Esophagus (tissue), 2 donors: ENCODE measurements at regions not wholly inside any gene's neighbourhood (a gene's known extent, or its start where the extent isn't known, plus 50 kb on each side); places are given as distances from the start of the nearest gene placed in this dataset.
"Not testable (repeated sequence)": the region's sequence is repeated elsewhere in the genome, so short reads cannot be mapped to it uniquely, and the experiment has no call there.

Source experiments
- H3K27ac ChIP-seq, 2 donors: one replicate each; pipeline ENCODE4 v1.5.1; 2013; ENCODE audit warnings: low read depth in 2 of 2, mild to moderate bottlenecking in 2 of 2, inconsistent platforms in 1 of 2, low read length in 1 of 2, moderate library complexity in 1 of 2
- H3K27me3 ChIP-seq, 2 donors: one replicate each; pipeline ENCODE4 v1.6.1; 2013; ENCODE audit warnings: low read length in 2 of 2, control low read depth in 1 of 2, mild to moderate bottlenecking in 1 of 2; ENCODE audit not compliant: insufficient read depth in 2 of 2, control insufficient read depth in 1 of 2
- H3K36me3 ChIP-seq, 2 donors: one replicate each; pipeline ENCODE4 v1.6.1; 2013; ENCODE audit warnings: low read length in 1 of 2; ENCODE audit not compliant: control insufficient read depth in 2 of 2, insufficient read depth in 2 of 2
- H3K4me1 ChIP-seq, 2 donors: one replicate each; pipeline ENCODE4 v1.6.1; 2013; ENCODE audit warnings: low read length in 1 of 2; ENCODE audit not compliant: control insufficient read depth in 2 of 2, insufficient read depth in 2 of 2
- H3K4me3 ChIP-seq, 2 donors: one replicate each; pipeline ENCODE4 v1.5.1; 2013; ENCODE audit warnings: low read length in 2 of 2, mild to moderate bottlenecking in 2 of 2, low read depth in 1 of 2, moderate library complexity in 1 of 2
- H3K9me3 ChIP-seq, 2 donors: one replicate each; pipeline ENCODE4 v1.6.1; 2013; ENCODE audit warnings: mild to moderate bottlenecking in 2 of 2, low read depth in 1 of 2, low read length in 1 of 2, moderate library complexity in 1 of 2; ENCODE audit not compliant: control insufficient read depth in 2 of 2, insufficient read depth in 1 of 2
- WGBS, 2 donors: extraction: QIAGEN DNeasy Blood & Tissue Kit; methylation state at CpG; one replicate each; pipeline ENCODE4 v1.1.7; 2013; 5-methylcytosine and 5-hydroxymethylcytosine counted together
- donor health status: healthy with polysubstance abuse.
- donor health status: Bipolar disorder and iron deficiency.

GRCh38 chr7:63856466-63856865, 142.2 kb upstream of the ZNF722 start:
- not testable (repeated sequence) for H3K27ac ChIP-seq, H3K36me3 ChIP-seq, H3K4me1 ChIP-seq, H3K4me3 ChIP-seq, H3K9me3 ChIP-seq, H3K27me3 ChIP-seq
- WGBS, 2 donors = 77% methylated on average over 3 of the region's 3 CpGs

GRCh38 chr7:63867127-63867526, 131.5 kb upstream of the ZNF722 start:
- no peak overlapping the region for H3K4me3 ChIP-seq
- H3K27me3 ChIP-seq = no peaks in the 10 kb centered on the region
- no peaks in the 10 kb centered on the region for H3K36me3 ChIP-seq
- no peaks in the 10 kb centered on the region for H3K4me1 ChIP-seq
- peaks cover 2 to 7% of the 10 kb centered on the region in 2 donors for H3K9me3 ChIP-seq
- no peak overlapping the region for H3K27ac ChIP-seq

GRCh38 chr7:63874242-63874641, 124.4 kb upstream of the ZNF722 start:
- H3K4me1 ChIP-seq, H3K27ac ChIP-seq, H3K9me3 ChIP-seq, H3K4me3 ChIP-seq, H3K36me3 ChIP-seq, H3K27me3 ChIP-seq: not testable (repeated sequence)
- WGBS, 2 donors = 93 to 95% methylated on average over 22 to 30 of the region's 30 CpGs

- H3K9me3 ChIP-seq = peaks cover 9 to 11% of the 10 kb centered on the region in 2 donors
- WGBS, 2 donors = 92 to 93% methylated on average over 1 of the region's 1 CpG
- no peak overlapping the region for H3K27ac ChIP-seq
- H3K36me3 ChIP-seq = no peaks in the 10 kb centered on the region
- H3K27me3 ChIP-seq = no peaks in the 10 kb centered on the region
- H3K4me3 ChIP-seq = no peak overlapping the region
- H3K4me1 ChIP-seq = no peaks in the 10 kb centered on the region
Observed at GRCh38 chr7:63876707-63877322, 121.8 kb upstream of the ZNF722 start.

DNA sequence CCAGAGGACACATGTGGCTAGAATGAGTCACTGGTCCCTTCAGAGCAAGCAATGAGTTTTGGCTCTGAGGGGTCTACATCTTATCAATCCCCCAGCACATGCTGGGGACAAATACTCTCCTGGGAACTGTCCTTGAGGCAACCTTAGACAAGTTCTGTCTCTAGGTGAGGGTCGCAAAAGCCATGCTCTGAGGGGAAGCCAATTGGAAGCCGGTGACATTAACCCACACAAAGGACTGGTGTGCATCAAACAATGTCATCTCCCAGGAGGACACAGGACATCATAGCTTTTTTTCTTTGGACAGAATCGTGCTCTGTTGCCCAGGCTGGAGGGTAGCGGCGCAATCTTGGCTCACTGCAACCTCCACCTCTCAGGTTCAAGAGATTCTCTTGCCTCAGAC, 111.6 kb upstream of the ZNF722 start:
- Histone ChIP-seq H3K4me3 (no peak overlapping the region), H3K4me1 (no peaks in the 10 kb centered on the region), H3K27ac (no peak overlapping the region), H3K27me3 (no peaks in the 10 kb centered on the region), H3K9me3 (peaks cover 23 to 37% of the 10 kb centered on the region in 2 donors), H3K36me3 (no peaks in the 10 kb centered on the region)
- 66 to 72% methylated on average over 5 of the region's 5 CpGs for WGBS, 2 donors

- Histone ChIP-seq H3K4me3 (peak overlapping the region; percentile 71 to 83), H3K4me1 (peaks cover 0 to 5% of the 10 kb centered on the region in 2 donors), H3K27me3 (no peaks in the 10 kb centered on the region), H3K36me3 (no peaks in the 10 kb centered on the region), H3K27ac (peak overlapping the region in 1 of 2 donors; percentile 40), H3K9me3 (peaks cover 2% of the 10 kb centered on the region in 2 donors)
- WGBS, 2 donors = 14 to 15% methylated on average over 29 of the region's 29 CpGs
Observed at GRCh38 chr7:63899691-63900393, 98.8 kb upstream of the ZNF722 start.

DNA sequence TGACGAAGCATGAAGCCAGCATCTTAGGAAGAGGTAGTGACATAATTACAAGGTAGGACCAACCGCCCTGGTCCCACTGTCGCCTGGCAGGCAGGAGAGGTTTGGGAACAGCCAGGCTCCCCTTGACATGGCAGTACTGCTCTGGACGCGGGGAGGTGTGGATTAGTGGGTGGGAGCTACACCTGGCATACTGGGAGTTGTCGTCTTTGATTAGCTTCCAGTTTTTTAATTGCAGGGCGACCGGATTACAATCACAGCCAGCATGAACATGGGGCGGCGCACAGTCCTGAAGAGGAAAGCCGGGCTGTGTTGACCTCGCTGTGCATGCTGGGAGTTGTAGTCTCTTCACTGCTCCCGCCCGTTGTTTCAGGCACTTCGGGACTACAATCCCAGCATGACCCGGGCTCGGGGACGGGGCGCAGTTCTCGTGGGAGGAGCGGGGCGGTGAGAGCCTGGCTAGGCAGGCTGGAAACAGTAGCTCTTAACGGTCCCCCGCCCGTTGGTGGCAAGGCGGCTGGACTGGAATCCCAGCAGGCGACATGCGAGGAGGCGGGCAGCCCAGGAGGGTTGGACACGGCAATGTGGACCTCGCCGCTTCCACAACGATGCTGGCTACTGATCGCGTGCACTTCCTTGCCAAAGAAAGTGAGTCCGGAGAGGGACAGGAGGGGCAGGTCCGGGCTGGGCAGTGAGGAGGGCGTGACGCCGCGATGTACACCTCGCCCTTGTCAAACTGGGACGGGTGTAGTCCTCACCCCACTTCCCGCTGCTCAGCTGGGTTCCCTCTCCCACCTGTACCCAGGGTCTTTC, 98.0 kb upstream of the ZNF722 start:
- Histone ChIP-seq H3K9me3 (peaks cover 2% of the 10 kb centered on the region in 2 donors), H3K36me3 (no peaks in the 10 kb centered on the region), H3K27me3 (no peaks in the 10 kb centered on the region), H3K27ac (peak overlapping the region; percentile 21 to 77), H3K4me1 (peaks cover 0 to 5% of the 10 kb centered on the region in 2 donors), H3K4me3 (peak overlapping the region; percentile 71 to 83)
- 3 to 6% methylated on average over 44 of the region's 44 CpGs for WGBS, 2 donors

- not testable (repeated sequence) for H3K27me3 ChIP-seq, H3K36me3 ChIP-seq, H3K9me3 ChIP-seq, H3K4me1 ChIP-seq
- Histone ChIP-seq H3K4me3 (peak overlapping the region; percentile 71 to 83), H3K27ac (peak overlapping the region; percentile 21 to 77)
- WGBS, 2 donors = 7 to 9% methylated on average over 16 of the region's 16 CpGs
Observed at GRCh38 chr7:63901204-63901506, 97.5 kb upstream of the ZNF722 start.

GRCh38 chr7:63918986-63919385, 79.7 kb upstream of the ZNF722 start:
- Histone ChIP-seq H3K27me3 (no peaks in the 10 kb centered on the region), H3K4me3 (no peak overlapping the region), H3K9me3 (peaks cover 0 to 2% of the 10 kb centered on the region in 2 donors), H3K4me1 (no peaks in the 10 kb centered on the region), H3K27ac (no peak overlapping the region), H3K36me3 (no peaks in the 10 kb centered on the region)
- 46 to 58% methylated on average over 2 of the region's 2 CpGs for WGBS, 2 donors
